Right renal pelvis (tissue), 4 donors: ENCODE measurements at regions not wholly inside any gene's neighbourhood (a gene's known extent, or its start where the extent isn't known, plus 50 kb on each side); places are given as distances from the start of the nearest gene placed in this dataset.

ENCODE experiments used
- DNase-seq, 4 donors: peaks; one replicate each; pipeline ENCODE4 v3.0.0-alpha.2; 2013; ENCODE audit warnings: low read depth in 4 of 4, low spot score in 3 of 4, missing footprints in 1 of 4

GRCh38 chr2:126748188-126748760 lies 92.3 kb downstream of the GYPC start:
- no peak for DNase-seq

- no peak for DNase-seq
These were observed 93.1 kb downstream of the GYPC start for GRCh38 chr2:126748929-126749518.

- no peak for DNase-seq
These were observed 93.6 kb downstream of the GYPC start for GRCh38 chr2:126749537-126749936.

GRCh38 chr2:126750506-126750905 lies 94.5 kb downstream of the GYPC start:
- no peak for DNase-seq

GRCh38 chr2:126751477-126751876 lies 95.5 kb downstream of the GYPC start:
- DNase-seq = no peak

- DNase-seq = no peak
These were observed 96.9 kb downstream of the GYPC start for GRCh38 chr2:126752876-126753275.

GRCh38 chr2:126753501-126754212 lies 97.7 kb downstream of the GYPC start:
- no peak for DNase-seq

- no peak for DNase-seq
These were observed 98.5 kb downstream of the GYPC start for GRCh38 chr2:126754240-126755004.

- DNase-seq = no peak
These were observed 100.2 kb downstream of the GYPC start for GRCh38 chr2:126756125-126756524.

GRCh38 chr2:126761256-126761980 lies 105.5 kb downstream of the GYPC start:
- DNase-seq = no peak

GRCh38 chr2:126761981-126762878 lies 106.3 kb downstream of the GYPC start:
- no peak for DNase-seq

- DNase-seq = no peak
These were observed 108.8 kb downstream of the GYPC start for GRCh38 chr2:126764686-126765265.

GRCh38 chr2:126765395-126765794 lies 109.4 kb downstream of the GYPC start:
- DNase-seq = no peak

GRCh38 chr2:126766295-126766968 lies 110.5 kb downstream of the GYPC start:
- no peak for DNase-seq

GRCh38 chr2:126766969-126767296 lies 111.0 kb downstream of the GYPC start:
- no peak for DNase-seq

GRCh38 chr2:126769118-126769517 lies 113.2 kb downstream of the GYPC start:
- no peak for DNase-seq

GRCh38 chr2:126770466-126770865 lies 114.5 kb downstream of the GYPC start:
- no peak for DNase-seq

- no peak for DNase-seq
These were observed 115.1 kb downstream of the GYPC start for GRCh38 chr2:126771094-126771493.
